GM10248 (cell line): ENCODE measurements at regions not wholly inside any gene's neighbourhood (a gene's known extent, or its start where the extent isn't known, plus 50 kb on each side); places are given as distances from the start of the nearest gene placed in this dataset.

Source experiments
- CTCF ChIA-PET: fragments of 300-600 bp; sonication (Branson Sonifier 250); formaldehyde crosslinking; extraction: SDS; loops from one replicate; lab custom pipeline; 2021; ENCODE audit warnings: antibody characterized with exemption; lab: Yijun Ruan, JAX
- POLR2A ChIA-PET: fragments of 350-650 bp; sonication (Branson Sonifier 250); formaldehyde crosslinking; extraction: SDS; loops from one replicate; lab custom pipeline; 2020; ENCODE audit warnings: antibody characterized with exemption; lab: Yijun Ruan, JAX
- DNase-seq: peaks from one replicate; pipeline ENCODE4 v3.0.0; 2012; ENCODE audit errors: extremely low spot score
- CTCF ChIP-seq: IDR thresholded peaks from 2 replicates; pipeline ENCODE4 v1.5.1; 2012; ENCODE audit warnings: mild to moderate bottlenecking, low read depth; ENCODE audit errors: extremely low read depth, missing control alignments, control extremely low read depth

GRCh38 chr6:143598466-143599080 is 79.2 kb upstream of the PHACTR2 start:
- POLR2A ChIA-PET, result no interaction called here

GRCh38 chr6:143596866-143597265 is 80.9 kb upstream of the PHACTR2 start:
- CTCF ChIA-PET, result no interaction called here
- TF ChIP-seq CTCF, result no peak
- DNase-seq, result no peak
- POLR2A ChIA-PET, result no interaction called here

More at GRCh38 chr6:143598466-143599080, 79.2 kb upstream of the PHACTR2 start:
- peak; percentile 33 for DNase-seq
- TF ChIP-seq CTCF, result no peak
- CTCF ChIA-PET, result interaction anchor here (1.3 to 2.5 kb wide), 2 partner anchors 24 to 86 kb away, joined by 3 to 6 read pairs; no protein-coding TSS in a partner anchor

GRCh38 chr6:143595251-143596036 is 82.3 kb upstream of the PHACTR2 start:
- no peak for TF ChIP-seq CTCF
- ChIA-PET POLR2A (no interaction called here), CTCF (interaction anchor here (1.1 to 2.2 kb wide), 3 partner anchors 8 to 20 kb away, joined by 3 to 10 read pairs (median 6); no protein-coding TSS in a partner anchor)
- DNase-seq, result no peak

- CTCF ChIA-PET, result interaction anchor here (1.1 to 2.2 kb wide), 3 partner anchors 8 to 19 kb away, joined by 3 to 10 read pairs (median 6); no protein-coding TSS in a partner anchor
- POLR2A ChIA-PET, result no interaction called here
- no peak for DNase-seq
- no peak for TF ChIP-seq CTCF
Observed at GRCh38 chr6:143594647-143595046, 83.1 kb upstream of the PHACTR2 start.

GRCh38 chr6:143592335-143592734 is 80.8 kb upstream of the FUCA2 start:
- POLR2A ChIA-PET, result no interaction called here
- CTCF ChIA-PET, result interaction anchor here (0.8 to 2.8 kb wide), 4 partner anchors 10 to 496 kb away, joined by 3 to 13 read pairs (median 6); no protein-coding TSS in a partner anchor
- no peak for TF ChIP-seq CTCF
- DNase-seq, result no peak

- ChIA-PET CTCF (interaction anchor here (2.5 to 2.8 kb wide), 2 partner anchors 9 to 16 kb away, joined by 8 to 13 read pairs; no protein-coding TSS in a partner anchor), POLR2A (no interaction called here)
- no peak for TF ChIP-seq CTCF
- DNase-seq, result no peak
Observed at GRCh38 chr6:143591441-143591840, 79.9 kb upstream of the FUCA2 start.
